Esophagus muscularis mucosa (tissue), 4 donors: ENCODE measurements at regions not wholly inside any gene's neighbourhood (a gene's known extent, or its start where the extent isn't known, plus 50 kb on each side); places are given as distances from the start of the nearest gene placed in this dataset.

ENCODE experiments used
- DNase-seq: peaks from one replicate; pipeline ENCODE4 v3.0.0-alpha.2; 2017; ENCODE audit errors: extremely low spot score
- H3K27ac ChIP-seq, 4 donors: fragments of 200-600 bp; sonication (generic); replicated peaks in 1 of 4; 1 replicate in 3 of 4; 2 replicates in 1 of 4; pipeline ENCODE4 v1.5.1; 2016 to 2019; ENCODE audit warnings: mild to moderate bottlenecking in 1 of 4
- H3K27me3 ChIP-seq, 4 donors: fragments of 200-600 bp; sonication (generic); one replicate each; pipeline versions ENCODE4 v1.5.1 to v1.6.0; 2016 to 2019
- H3K36me3 ChIP-seq, 4 donors: fragments of 200-600 bp; sonication (generic); one replicate each; pipeline ENCODE4 v1.5.1; 2016 to 2019
- H3K4me1 ChIP-seq, 4 donors: fragments of 200-600 bp; sonication (generic); one replicate each; pipeline ENCODE4 v1.5.1; 2016 to 2019
- H3K4me3 ChIP-seq, 4 donors: fragments of 200-600 bp; sonication (generic); 1 replicate in 2 of 4; 2 replicates in 2 of 4; pipeline ENCODE4 v1.5.1; 2016 to 2019; ENCODE audit warnings: mild to moderate bottlenecking in 4 of 4, moderate library complexity in 1 of 4
- H3K9me3 ChIP-seq, 4 donors: fragments of 200-600 bp; sonication (generic); 1 replicate in 3 of 4; 2 replicates in 1 of 4; pipeline ENCODE4 v1.5.1; 2016 to 2019
- CTCF ChIP-seq, 3 experiments: fragments of 200-600 bp in 2 of 3; fragments of 450-650 bp in 1 of 3; sonication (generic) in 2 of 3; IDR thresholded peaks; one replicate each; pipeline ENCODE4 v1.5.1; 2017 to 2019; ENCODE audit warnings: antibody characterized with exemption in 3 of 3, mild to moderate bottlenecking in 2 of 3, moderate library complexity in 1 of 3
- EP300 ChIP-seq: sonication (generic); formaldehyde crosslinking; IDR thresholded peaks from one replicate; pipeline ENCODE4 v1.6.1; 2017; ENCODE audit warnings: antibody characterized with exemption
- POLR2A ChIP-seq: fragments of 450-650 bp; IDR thresholded peaks from one replicate; pipeline ENCODE4 v1.6.1; 2017; ENCODE audit warnings: antibody characterized with exemption, moderate library complexity, mild to moderate bottlenecking, low read depth
- POLR2AphosphoS5 ChIP-seq, 2 donors: sonication (generic); formaldehyde crosslinking; IDR thresholded peaks; one replicate each; pipeline ENCODE4 v1.6.1; 2017; ENCODE audit warnings: antibody characterized with exemption in 2 of 2
- WGBS: methylation state at CpG from one replicate; pipeline ENCODE4 v1.1.5; 2018; 5-methylcytosine and 5-hydroxymethylcytosine counted together
- intact Hi-C: fragments of 100-400 bp; cut with DNase I; formaldehyde crosslinking; loops from one replicate; pipeline ENCODE4 v1.15.1; 2023

GRCh38 chr9:91162784-91163443 is 198.8 kb downstream of the AUH start:
- H3K27ac ChIP-seq: no peak overlapping the region

GRCh38 chr9:91163444-91163772 is 198.3 kb downstream of the AUH start:
- no peak for DNase-seq
- no peaks in the 10 kb centered on the region for H3K9me3 ChIP-seq
- no peaks in the 10 kb centered on the region for H3K36me3 ChIP-seq
- no peak overlapping the region for H3K4me3 ChIP-seq
- TF ChIP-seq CTCF (IDR thresholded peaks at IDR 0.05): no peak
- H3K27me3 ChIP-seq: no peaks in the 10 kb centered on the region
- intact Hi-C loops: no loop called here
- peaks cover 0 to 11% (median 10%) of the 10 kb centered on the region in 4 donors for H3K4me1 ChIP-seq
- 87% methylated on average over 8 of the region's 8 CpGs for WGBS
- H3K27ac ChIP-seq: peak overlapping the region in 1 of 4 donors; percentile 12

More at GRCh38 chr9:91162784-91163443, 198.8 kb downstream of the AUH start:
- no peak overlapping the region for H3K4me3 ChIP-seq
- H3K27me3 ChIP-seq: no peaks in the 10 kb centered on the region
- intact Hi-C loops: no loop called here
- H3K36me3 ChIP-seq: no peaks in the 10 kb centered on the region
- TF ChIP-seq CTCF (IDR thresholded peaks at IDR 0.05) (no peak), POLR2AphosphoS5 (IDR thresholded peaks at IDR 0.05) (no peak), EP300 (no peak), POLR2A (no peak)
- no peak for DNase-seq
- WGBS: 62% methylated on average over 16 of the region's 16 CpGs
- H3K4me1 ChIP-seq: peaks cover 0 to 11% (median 10%) of the 10 kb centered on the region in 4 donors
- H3K9me3 ChIP-seq: no peaks in the 10 kb centered on the region

GRCh38 chr9:91163773-91164471 is 197.8 kb downstream of the AUH start:
- Histone ChIP-seq H3K27me3 (no peaks in the 10 kb centered on the region), H3K36me3 (no peaks in the 10 kb centered on the region), H3K4me1 (peaks cover 0 to 11% (median 10%) of the 10 kb centered on the region in 4 donors), H3K9me3 (no peaks in the 10 kb centered on the region), H3K27ac (peak overlapping the region in 1 of 4 donors; percentile 12), H3K4me3 (no peak overlapping the region)
- intact Hi-C loops: no loop called here
- 84% methylated on average over 13 of the region's 17 CpGs for WGBS
- no peak for TF ChIP-seq POLR2A
- DNase-seq: no peak
